GM21526 (cell line): ENCODE measurements at regions not wholly inside any gene's neighbourhood (a gene's known extent, or its start where the extent isn't known, plus 50 kb on each side); places are given as distances from the start of the nearest gene placed in this dataset.

Experiments used
- ATAC-seq: cut with Tn5 transposase; IDR thresholded peaks from one replicate; pipeline ENCODE4 v1.9.1; 2021; ENCODE audit warnings: moderate library complexity; ENCODE audit not compliant: unreplicated experiment, low FRiP score

- no peak for ATAC-seq
These were observed 88.0 kb upstream of the NFIB start for GRCh38 chr9:14401911-14402310.

GRCh38 chr9:14400658-14400995, 86.7 kb upstream of the NFIB start:
- no peak for ATAC-seq

GRCh38 chr9:14399756-14400657, 86.1 kb upstream of the NFIB start:
- no peak for ATAC-seq

- ATAC-seq = no peak
These were observed 84.5 kb upstream of the NFIB start for GRCh38 chr9:14398473-14398872.

GRCh38 chr9:14396171-14396570, 82.2 kb upstream of the NFIB start:
- ATAC-seq = no peak

- no peak for ATAC-seq
These were observed 81.6 kb upstream of the NFIB start for GRCh38 chr9:14395317-14396082.

- no peak for ATAC-seq
These were observed 79.5 kb upstream of the NFIB start for GRCh38 chr9:14393418-14393817.

- ATAC-seq = no peak
These were observed 77.7 kb upstream of the NFIB start for GRCh38 chr9:14391620-14392019.

- no peak for ATAC-seq
These were observed 75.7 kb upstream of the NFIB start for GRCh38 chr9:14389657-14390056.

GRCh38 chr9:14389146-14389545, 75.2 kb upstream of the NFIB start:
- no peak for ATAC-seq

GRCh38 chr9:14383773-14384172, 69.8 kb upstream of the NFIB start:
- no peak for ATAC-seq

GRCh38 chr9:14383294-14383693, 69.4 kb upstream of the NFIB start:
- ATAC-seq = no peak

- no peak for ATAC-seq
These were observed 66.3 kb upstream of the NFIB start for GRCh38 chr9:14380061-14380836.

- no peak for ATAC-seq
These were observed 65.3 kb upstream of the NFIB start for GRCh38 chr9:14379280-14379679.

- no peak for ATAC-seq
These were observed 59.8 kb upstream of the NFIB start for GRCh38 chr9:14373706-14374105.

- no peak for ATAC-seq
These were observed 59.4 kb upstream of the NFIB start for GRCh38 chr9:14373336-14373666.

GRCh38 chr9:14372437-14373335, 58.7 kb upstream of the NFIB start:
- ATAC-seq = no peak

- no peak for ATAC-seq
These were observed 55.1 kb upstream of the NFIB start for GRCh38 chr9:14369011-14369410.

- no peak for ATAC-seq
These were observed 52.1 kb upstream of the NFIB start for GRCh38 chr9:14366076-14366475.

- no peak for ATAC-seq
These were observed 51.7 kb upstream of the NFIB start for GRCh38 chr9:14365670-14366069.
